HepG2 (cell line): ENCODE measurements at regions not wholly inside any gene's neighbourhood (a gene's known extent, or its start where the extent isn't known, plus 50 kb on each side); places are given as distances from the start of the nearest gene placed in this dataset.

ENCODE experiments used
- CBX5 ChIP-seq: sonication (generic); formaldehyde crosslinking; IDR thresholded peaks from 2 replicates; pipeline ENCODE4 v1.4.0; 2020; ENCODE audit warnings: missing genetic modification reagents, borderline replicate concordance
- CREB1 ChIP-seq, 2 experiments: fragments of 450-650 bp in 1 of 2; IDR thresholded peaks; 2 replicates each; pipeline ENCODE4 v1.6.1; 2016 to 2017; ENCODE audit warnings: control low read depth in 1 of 2, mild to moderate bottlenecking in 1 of 2, missing compliant biosample characterization in 1 of 2, missing genetic modification characterization in 1 of 2
- ELK4 ChIP-seq: sonication (generic); formaldehyde crosslinking; IDR thresholded peaks from 2 replicates; pipeline ENCODE4 v1.9.0; 2021; ENCODE audit warnings: missing genetic modification reagents, borderline replicate concordance
- FUBP1 ChIP-seq: sonication (generic); formaldehyde crosslinking; IDR thresholded peaks from 2 replicates; pipeline ENCODE4 v1.5.1; 2020; ENCODE audit warnings: missing genetic modification reagents, mild to moderate bottlenecking, borderline replicate concordance
- HDAC2 ChIP-seq: sonication (generic); formaldehyde crosslinking; IDR thresholded peaks from 2 replicates; pipeline ENCODE4 v1.4.0; 2020; ENCODE audit warnings: missing genetic modification reagents
- HNF4G ChIP-seq, 2 experiments: sonication (generic) in 1 of 2; formaldehyde crosslinking in 1 of 2; IDR thresholded peaks; 2 replicates each; pipeline versions ENCODE4 v1.4.0 to v1.6.1; 2011 to 2020; ENCODE audit warnings: borderline replicate concordance in 2 of 2, low read depth in 2 of 2, mild to moderate bottlenecking in 2 of 2, low read length in 1 of 2, missing genetic modification reagents in 1 of 2, moderate library complexity in 1 of 2
- HNRNPK ChIP-seq: fragments of 200-400 bp; formaldehyde crosslinking; IDR thresholded peaks from 2 replicates; pipeline ENCODE4 v1.6.1; 2018; ENCODE audit warnings: low read length, low read depth, moderate library complexity, mild to moderate bottlenecking; ENCODE audit not compliant: poor library complexity, severe bottlenecking
- KMT2A ChIP-seq: sonication (generic); formaldehyde crosslinking; IDR thresholded peaks from 2 replicates; pipeline ENCODE4 v1.4.0; 2020; ENCODE audit warnings: missing genetic modification reagents
- MLX ChIP-seq: IDR thresholded peaks from 2 replicates; pipeline ENCODE4 v1.6.1; 2016
- RORA ChIP-seq: sonication (generic); formaldehyde crosslinking; IDR thresholded peaks from 2 replicates; pipeline ENCODE4 v1.5.0; 2020; ENCODE audit warnings: mild to moderate bottlenecking, missing genetic modification reagents, moderate library complexity
- TBX3 ChIP-seq: fragments of 450-650 bp; IDR thresholded peaks from 2 replicates; pipeline ENCODE4 v1.6.1; 2017; ENCODE audit warnings: antibody characterized with exemption, mild to moderate bottlenecking, inconsistent platforms, borderline replicate concordance
- ZBTB33 ChIP-seq: sonication (generic); formaldehyde crosslinking; IDR thresholded peaks from 2 replicates; pipeline ENCODE4 v1.4.0; 2020; ENCODE audit warnings: missing genetic modification reagents
- ZBTB34 ChIP-seq: sonication (generic); formaldehyde crosslinking; IDR thresholded peaks from 2 replicates; pipeline ENCODE4 v1.8.0; 2022; ENCODE audit warnings: mild to moderate bottlenecking, missing genetic modification reagents
- ZNF430 ChIP-seq: sonication (generic); formaldehyde crosslinking; IDR thresholded peaks from 2 replicates; pipeline ENCODE4 v1.9.0; 2021; ENCODE audit warnings: mild to moderate bottlenecking, missing genetic modification reagents
- ZNF556 ChIP-seq: sonication (generic); formaldehyde crosslinking; IDR thresholded peaks from 2 replicates; pipeline ENCODE4 v1.4.0; 2020; ENCODE audit warnings: mild to moderate bottlenecking, missing genetic modification reagents, borderline replicate concordance
- ZNF557 ChIP-seq: sonication (generic); formaldehyde crosslinking; IDR thresholded peaks from 2 replicates; pipeline ENCODE4 v1.4.0; 2020; ENCODE audit warnings: missing genetic modification reagents
- ZNF839 ChIP-seq: sonication (generic); formaldehyde crosslinking; IDR thresholded peaks from 2 replicates; pipeline ENCODE4 v1.4.0; 2020; ENCODE audit warnings: missing genetic modification reagents, mild to moderate bottlenecking, borderline replicate concordance

- TF ChIP-seq ZBTB34 (CRISPR knock-in tag) = peak; percentile 92
- TF ChIP-seq FUBP1 = 0 out of 2 replicates have a peak, but pooled peaks have one; percentile 75
- TF ChIP-seq HNF4G (IDR thresholded peaks at IDR 0.05; ENCODE audit: borderline replicate concordance, low read depth, low read length) = peak; percentile 99
- peak; percentile 92 for TF ChIP-seq HNF4G (CRISPR knock-in tag; IDR thresholded peaks at IDR 0.05; ENCODE audit: borderline replicate concordance, low read depth)
- TF ChIP-seq CREB1 (IDR thresholded peaks at IDR 0.05) = no peak
- peak; percentile 75 for TF ChIP-seq CREB1 (CRISPR knock-in tag; IDR thresholded peaks at IDR 0.05)
- no peak for TF ChIP-seq ELK4 (CRISPR knock-in tag)
- peak; percentile 38; the same call in 1 of the 2 replicates for TF ChIP-seq CBX5 (CRISPR knock-in tag)
- TF ChIP-seq ZNF430 (CRISPR knock-in tag) = peak; percentile 90
- TF ChIP-seq ZNF557 = peak; percentile 95
- peak; percentile 98 for TF ChIP-seq HDAC2 (CRISPR knock-in tag)
- 0 out of 2 replicates have a peak, but pooled peaks have one; percentile 10 for TF ChIP-seq ZBTB33 (CRISPR knock-in tag)
- no peak for TF ChIP-seq ZNF839 (CRISPR knock-in tag)
- TF ChIP-seq TBX3 = peak; percentile 73
- peak; percentile 91; the same call in 1 of the 2 replicates for TF ChIP-seq ZNF556 (CRISPR knock-in tag)
- peak; percentile 36; the same call in 1 of the 2 replicates for TF ChIP-seq KMT2A
- TF ChIP-seq HNRNPK = no peak
- peak; percentile 96; the same call in 1 of the 2 replicates for TF ChIP-seq RORA
- TF ChIP-seq MLX (CRISPR knock-in tag) = peak; percentile 88
These were observed 72.4 kb upstream of the TNFAIP3 start (continued) for GRCh38 chr6:137794516-137795201.
